ENCODE measurements at regions not wholly inside any gene's neighbourhood (a gene's known extent, or its start where the extent isn't known, plus 50 kb on each side); places are given as distances from the start of the nearest gene placed in this dataset.

- TF ChIP-seq CTCF (IDR thresholded peaks at IDR 0.05; ENCODE audit: low read length) (no peak), EZH2 (optimal IDR thresholded peaks at IDR 0.05; ENCODE audit: low read depth, low read length) (no peak), EZH2phosphoT487 (IDR thresholded peaks at IDR 0.05; ENCODE audit: low read length) (no peak)
Measured at GRCh38 chr15:81573098-81573746, 199.2 kb upstream of the TMC3 start.

All from MM.1S (cell line).